GM10248 (cell line): ENCODE measurements at regions not wholly inside any gene's neighbourhood (a gene's known extent, or its start where the extent isn't known, plus 50 kb on each side); places are given as distances from the start of the nearest gene placed in this dataset.

Experiments used
- CTCF ChIA-PET: fragments of 300-600 bp; sonication (Branson Sonifier 250); formaldehyde crosslinking; extraction: SDS; loops from one replicate; lab custom pipeline; 2021; ENCODE audit warnings: antibody characterized with exemption; lab: Yijun Ruan, JAX
- POLR2A ChIA-PET: fragments of 350-650 bp; sonication (Branson Sonifier 250); formaldehyde crosslinking; extraction: SDS; loops from one replicate; lab custom pipeline; 2020; ENCODE audit warnings: antibody characterized with exemption; lab: Yijun Ruan, JAX
- DNase-seq: peaks from one replicate; pipeline ENCODE4 v3.0.0; 2012; ENCODE audit errors: extremely low spot score
- CTCF ChIP-seq: IDR thresholded peaks from 2 replicates; pipeline ENCODE4 v1.5.1; 2012; ENCODE audit warnings: mild to moderate bottlenecking, low read depth; ENCODE audit errors: extremely low read depth, missing control alignments, control extremely low read depth

- no peak for TF ChIP-seq CTCF
- DNase-seq, result no peak
- POLR2A ChIA-PET, result no interaction called here
- CTCF ChIA-PET, result no interaction called here
These were observed 163.7 kb upstream of the NOVA1 start for GRCh38 chr14:26761532-26761931.

DNA sequence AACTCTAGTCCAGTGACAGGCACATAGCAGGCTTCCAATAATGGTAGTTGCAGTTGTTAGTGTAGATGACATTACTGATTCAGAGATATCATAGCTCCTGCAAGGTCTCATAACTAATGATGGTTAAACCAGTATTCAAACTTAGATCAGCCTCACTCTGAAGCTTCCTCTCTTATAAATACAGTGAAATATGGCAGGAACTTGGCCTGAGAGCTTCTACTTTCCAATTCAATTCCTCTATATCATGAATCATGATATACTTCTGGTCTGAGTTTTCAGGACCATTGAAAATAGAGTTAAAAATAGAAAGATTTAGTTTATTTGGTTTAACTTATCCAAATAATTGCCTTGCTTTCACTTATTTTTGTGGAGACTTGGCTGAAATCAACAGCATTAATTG is 167.5 kb upstream of the NOVA1 start:
- TF ChIP-seq CTCF, result no peak
- ChIA-PET POLR2A (no interaction called here), CTCF (interaction anchor here (1.5 to 1.6 kb wide), 2 partner anchors 12 to 25 kb away, joined by 3 to 4 read pairs; no protein-coding TSS in a partner anchor)
- DNase-seq, result no peak

- TF ChIP-seq CTCF, result no peak
- no peak for DNase-seq
- CTCF ChIA-PET, result interaction anchor here (1.5 kb wide), 1 partner anchor 25 kb away, joined by 3 read pairs; no protein-coding TSS in a partner anchor
- POLR2A ChIA-PET, result no interaction called here
These were observed 168.1 kb upstream of the NOVA1 start for GRCh38 chr14:26765768-26766520.

GRCh38 chr14:26766726-26767125 is 168.9 kb upstream of the NOVA1 start:
- DNase-seq, result no peak
- ChIA-PET POLR2A (no interaction called here), CTCF (interaction anchor here (1.5 kb wide), 1 partner anchor 24 kb away, joined by 3 read pairs; no protein-coding TSS in a partner anchor)
- no peak for TF ChIP-seq CTCF

GRCh38 chr14:26773906-26774593 is 176.2 kb upstream of the NOVA1 start:
- TF ChIP-seq CTCF, result no peak
- POLR2A ChIA-PET, result no interaction called here
- CTCF ChIA-PET, result no interaction called here
- DNase-seq, result no peak

DNA sequence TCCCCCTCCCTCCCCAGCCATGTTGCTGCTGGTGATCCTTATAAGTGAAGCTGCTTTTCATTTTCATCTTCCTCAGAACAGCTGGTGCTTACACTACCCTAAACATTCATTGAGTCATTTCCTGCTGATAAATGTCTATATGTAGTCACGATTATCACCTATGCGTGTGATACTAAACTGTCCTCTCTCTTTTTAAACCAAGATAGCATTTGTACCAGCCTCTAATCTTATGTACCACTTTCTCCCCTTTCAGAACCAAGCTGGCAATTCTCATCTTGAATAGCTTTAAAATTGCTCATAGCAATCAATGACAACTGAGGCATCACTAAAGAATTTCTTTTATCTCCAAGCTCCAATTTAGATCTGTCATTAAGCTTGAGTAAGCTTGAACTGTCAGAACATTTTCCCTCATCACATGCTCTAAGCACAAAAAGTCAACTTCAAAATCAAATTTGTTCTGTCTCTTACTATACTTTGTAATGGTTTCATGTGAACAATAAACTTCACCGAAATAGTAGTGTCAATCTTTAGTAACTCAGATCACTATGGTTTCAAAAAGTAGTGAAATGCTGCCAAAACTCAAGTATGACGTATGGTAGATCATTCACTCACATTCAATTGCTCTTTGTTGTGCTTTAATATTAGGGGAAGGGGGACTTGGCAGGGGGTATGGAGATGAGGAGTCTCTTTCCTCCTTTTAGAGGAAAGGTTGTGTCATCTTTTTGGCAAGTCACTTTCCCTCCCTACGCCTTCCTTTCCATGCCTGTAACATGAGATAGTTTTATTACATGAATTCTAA is 178.1 kb upstream of the NOVA1 start:
- DNase-seq, result no peak
- no peak for TF ChIP-seq CTCF
- CTCF ChIA-PET, result no interaction called here

More for the DNA sequence above, 178.1 kb upstream of the NOVA1 start:
- POLR2A ChIA-PET, result no interaction called here
